ENCODE measurements at regions not wholly inside any gene's neighbourhood (a gene's known extent, or its start where the extent isn't known, plus 50 kb on each side); places are given as distances from the start of the nearest gene placed in this dataset.

DNA sequence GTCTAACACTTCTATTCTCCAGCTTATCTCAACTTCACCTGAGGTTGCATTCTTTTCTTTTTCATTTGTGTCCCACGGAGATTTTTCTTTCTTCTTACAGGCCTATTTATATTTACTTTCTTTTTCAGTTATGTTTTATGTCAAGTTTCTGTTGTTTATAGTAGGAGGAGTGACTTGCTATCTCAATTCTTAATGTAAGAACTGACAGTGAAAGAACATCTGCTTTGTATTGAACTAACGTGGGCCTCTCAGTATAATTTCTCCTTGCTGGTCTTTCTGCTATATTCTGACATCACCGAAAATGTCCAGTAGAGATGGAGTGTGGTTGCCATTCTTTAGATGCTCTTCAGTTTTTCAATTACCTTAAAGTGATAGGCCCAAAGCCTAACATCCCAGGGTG is 521.7 kb downstream of the EPM2A start:
- DNase-seq: no peak

DNA sequence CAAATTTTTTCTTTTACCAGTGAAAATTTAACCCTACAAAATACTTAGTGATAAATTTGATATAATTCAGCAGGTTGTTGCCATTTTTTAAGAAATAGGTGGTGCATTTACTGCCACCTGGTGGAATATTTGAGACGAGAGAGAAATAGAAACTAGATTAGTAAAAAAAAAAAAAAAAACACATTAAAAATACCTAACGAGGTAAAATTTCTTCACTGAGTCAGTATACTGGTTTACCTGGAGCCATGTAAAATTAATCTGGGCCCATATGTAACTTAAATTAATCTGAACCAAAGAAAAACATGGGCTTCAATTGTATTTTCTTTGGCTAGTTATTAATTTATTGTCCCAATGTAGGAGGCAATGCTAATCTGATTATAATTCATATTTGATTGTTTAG is 520.8 kb downstream of the EPM2A start:
- no peak for DNase-seq

DNA sequence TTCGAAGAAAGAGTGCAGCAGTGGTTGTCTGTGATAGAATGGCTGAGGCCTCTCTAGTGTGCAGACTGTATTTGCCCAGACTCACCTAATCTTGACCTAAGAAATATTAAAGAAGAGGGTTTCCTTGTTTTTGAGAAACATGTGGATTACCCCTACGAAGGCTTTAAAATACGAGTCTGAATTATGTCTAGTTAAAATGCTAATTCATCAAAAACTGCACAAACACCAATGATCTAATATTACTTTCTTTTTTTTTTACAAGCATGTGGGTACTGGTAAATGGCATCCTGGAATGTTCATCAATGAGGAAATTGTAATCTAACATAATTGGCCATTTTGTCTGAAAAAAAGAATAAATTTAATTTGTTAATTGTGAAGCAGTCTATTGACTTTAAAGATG is 510.9 kb downstream of the EPM2A start:
- DNase-seq: no peak

DNA sequence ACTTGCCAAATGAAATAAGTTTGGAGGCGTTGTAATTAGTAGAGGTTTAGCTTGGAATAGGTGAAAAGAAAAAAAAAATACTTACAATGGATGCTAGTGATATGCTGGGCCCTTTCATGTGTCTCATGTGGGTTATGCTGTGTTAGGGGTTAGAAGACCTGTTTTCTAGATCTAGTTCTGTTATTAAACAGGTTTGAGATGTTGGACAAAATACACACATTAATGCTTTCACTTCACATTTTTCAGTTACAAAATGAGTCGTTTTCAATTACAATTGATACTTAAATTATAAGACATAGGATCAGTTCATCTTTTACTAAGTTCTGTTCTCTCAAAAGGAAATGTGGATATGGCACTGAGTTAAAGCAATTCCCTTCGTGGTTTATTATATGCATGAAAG is 509.8 kb downstream of the EPM2A start:
- no peak for DNase-seq

DNA sequence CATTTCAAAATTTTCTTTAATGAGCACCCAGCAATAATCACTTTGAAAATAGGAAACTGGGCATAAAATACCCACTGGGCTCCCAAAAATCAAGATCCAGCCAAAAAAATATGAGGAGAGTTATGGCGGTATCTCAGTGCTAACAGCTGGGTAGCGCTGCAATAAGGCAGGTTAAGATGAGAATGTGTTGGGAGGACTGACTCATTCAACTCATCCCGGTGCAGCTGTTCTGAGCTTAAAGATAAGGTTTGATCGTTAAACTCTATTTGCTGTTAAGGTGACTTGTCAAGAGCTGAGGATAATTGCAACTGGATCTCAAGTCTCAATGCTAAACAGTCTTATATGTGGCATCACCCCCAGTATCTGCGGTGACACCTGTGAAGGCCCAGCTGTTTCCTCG is 507.7 kb downstream of the EPM2A start:
- no peak for DNase-seq

DNA sequence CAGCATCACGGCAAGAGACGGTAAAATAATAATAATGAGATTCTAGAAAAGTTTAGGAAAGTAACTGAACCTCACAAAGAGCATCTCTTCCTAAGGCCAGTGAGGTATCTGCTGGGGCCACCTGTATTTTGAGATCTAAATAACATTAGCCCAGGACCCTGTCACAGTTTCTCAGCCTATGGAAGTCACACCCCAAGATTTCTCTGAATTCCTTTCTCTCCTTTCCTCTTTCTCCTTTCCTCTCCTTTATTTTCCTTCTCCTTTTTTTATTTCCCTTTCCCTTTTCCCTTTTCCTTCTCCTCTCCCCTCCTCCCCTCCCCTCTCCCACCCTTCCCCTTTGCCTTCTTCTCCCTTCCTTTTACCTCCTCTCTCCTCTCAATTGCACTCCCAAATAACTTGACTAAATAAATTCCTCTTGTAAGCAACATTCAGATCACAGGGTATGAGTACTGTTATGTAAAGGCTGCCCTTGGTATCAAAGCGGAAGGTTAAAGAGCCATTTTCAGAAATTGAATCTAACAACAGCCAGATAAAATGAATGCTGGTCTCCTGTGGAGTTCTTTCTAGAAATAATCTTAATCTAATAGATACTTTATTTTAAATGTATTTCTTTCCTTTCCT is 506.2 kb downstream of the EPM2A start:
- no peak for DNase-seq

DNA sequence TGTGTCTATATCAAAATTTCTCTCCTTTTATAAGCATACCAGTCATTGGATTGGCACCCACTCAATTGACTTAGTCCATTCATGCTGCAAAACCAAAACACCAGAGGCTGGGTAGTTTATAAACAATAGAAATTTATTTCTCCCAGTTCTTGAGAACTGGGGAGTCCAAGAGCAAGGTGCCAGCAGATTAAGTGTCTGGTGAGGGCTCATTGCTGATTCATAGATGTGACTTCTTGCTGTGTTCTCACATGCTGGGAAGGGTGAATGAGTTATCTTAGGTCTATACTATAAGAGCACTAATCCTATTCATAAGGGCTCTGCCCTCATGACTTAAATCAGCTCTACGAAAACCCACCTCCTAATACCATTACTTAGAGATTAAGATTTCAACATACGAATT is 501.4 kb downstream of the EPM2A start:
- DNase-seq: no peak

DNA sequence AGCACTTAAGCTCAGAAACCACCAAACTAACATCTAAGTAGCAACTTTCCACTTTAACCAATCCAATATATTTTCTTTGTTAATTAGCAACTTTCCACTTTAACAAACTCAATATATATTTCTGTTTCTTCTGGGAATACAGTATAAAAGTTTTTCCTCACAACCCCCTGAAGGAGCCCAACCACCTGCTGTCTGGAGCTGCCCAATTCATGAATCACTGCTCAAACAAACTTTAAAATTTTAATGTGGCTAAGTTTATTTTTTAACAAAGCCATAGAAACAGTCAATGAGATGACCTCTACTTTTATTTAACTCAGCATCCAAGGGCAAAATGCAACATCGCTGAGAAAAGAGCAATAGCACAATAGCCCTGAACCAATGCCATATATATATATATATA is 500.1 kb downstream of the EPM2A start:
- DNase-seq: no peak

DNA sequence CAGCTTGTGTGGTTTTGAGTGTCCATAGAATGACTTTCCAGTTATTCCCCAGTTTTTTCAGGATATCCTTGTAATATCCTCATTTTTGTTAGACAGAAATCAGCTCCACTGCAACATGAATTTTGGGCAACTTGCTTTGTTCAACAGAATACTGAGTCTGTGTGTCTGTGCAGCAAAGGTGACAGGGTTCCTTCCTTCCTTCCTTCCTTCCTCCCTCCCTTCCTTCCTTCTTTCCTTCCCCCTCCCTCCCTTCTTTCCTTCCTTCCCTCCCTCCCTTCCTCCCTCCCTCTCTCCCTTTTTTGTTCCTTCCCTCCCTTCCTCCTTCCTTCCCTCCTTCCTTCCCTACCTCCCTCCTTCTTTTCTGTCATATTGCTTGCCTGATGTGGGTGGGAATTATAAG is 496.5 kb downstream of the EPM2A start:
- no peak for DNase-seq

DNA sequence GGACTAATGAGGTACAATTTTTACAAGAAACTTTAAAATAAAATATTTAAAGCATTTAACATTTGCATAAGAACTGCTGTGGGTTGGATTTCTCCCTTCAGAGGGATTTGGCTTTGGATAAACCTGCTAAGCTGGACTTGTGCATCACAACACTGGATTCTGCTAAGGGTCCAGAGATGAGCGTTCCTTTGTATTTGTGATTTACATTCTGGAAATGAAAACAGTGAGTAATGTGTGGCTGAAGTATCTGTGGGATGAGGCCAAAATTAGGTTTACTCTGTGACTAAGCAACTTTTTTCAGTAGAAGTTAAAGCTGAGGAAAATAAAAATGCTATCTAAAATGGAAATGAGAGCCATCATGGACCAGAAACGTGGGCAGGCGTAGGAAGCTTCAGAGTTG is 494.3 kb downstream of the EPM2A start:
- no peak for DNase-seq

DNA sequence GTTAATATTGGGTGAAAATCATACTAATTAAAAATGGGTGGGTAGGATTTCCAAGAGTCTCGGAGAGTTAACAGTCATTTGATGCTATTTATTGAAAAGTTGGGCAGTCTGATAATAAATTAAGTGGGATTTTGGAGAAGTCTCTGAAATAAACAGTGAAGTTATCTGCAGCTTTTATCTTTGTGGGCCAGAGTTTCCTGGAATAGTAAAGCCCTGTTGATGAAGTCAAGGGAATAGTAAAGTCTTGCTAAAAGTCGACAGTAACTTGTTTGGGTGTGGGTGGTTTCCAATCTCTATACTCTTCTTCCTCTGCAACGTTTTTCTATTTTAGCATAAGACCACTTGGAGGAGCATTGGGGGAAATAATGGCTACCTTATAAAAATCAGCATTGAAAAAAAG is 493.6 kb downstream of the EPM2A start:
- no peak for DNase-seq

DNA sequence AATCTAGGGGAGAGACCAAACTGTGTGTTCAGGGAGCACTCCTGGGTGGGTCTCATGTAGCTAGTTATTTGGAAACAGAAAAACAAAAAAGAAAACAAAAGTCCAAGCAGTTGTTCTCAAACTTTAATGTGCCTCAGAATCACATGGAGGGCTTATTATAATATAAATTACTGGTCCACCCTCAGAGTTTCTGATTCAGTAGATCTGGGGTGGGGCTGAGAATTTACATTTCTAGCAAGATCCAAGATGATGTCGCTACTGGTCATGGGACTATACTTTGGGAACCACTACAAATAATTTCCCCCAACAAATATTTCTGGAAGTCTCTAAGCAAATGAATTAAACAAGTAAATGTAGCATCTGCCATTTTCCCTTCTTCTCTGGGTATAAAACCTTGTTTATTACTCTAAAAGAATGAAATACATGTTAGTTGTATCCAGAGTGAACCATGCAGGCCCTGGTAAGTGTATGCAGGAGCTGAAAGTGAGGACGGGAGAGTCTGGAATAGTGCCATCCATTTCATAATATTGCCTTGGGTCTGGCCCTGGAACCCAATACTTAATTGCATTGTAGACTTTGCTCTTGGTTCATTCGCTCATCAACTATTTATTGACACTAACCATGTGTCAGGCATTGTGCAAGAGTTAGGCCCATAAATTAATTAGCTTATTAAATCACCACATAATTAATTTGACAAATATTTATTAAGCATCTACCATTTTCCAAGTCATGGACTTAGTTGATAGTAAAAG is 490.8 kb downstream of the EPM2A start:
- DNase-seq: no peak

DNA sequence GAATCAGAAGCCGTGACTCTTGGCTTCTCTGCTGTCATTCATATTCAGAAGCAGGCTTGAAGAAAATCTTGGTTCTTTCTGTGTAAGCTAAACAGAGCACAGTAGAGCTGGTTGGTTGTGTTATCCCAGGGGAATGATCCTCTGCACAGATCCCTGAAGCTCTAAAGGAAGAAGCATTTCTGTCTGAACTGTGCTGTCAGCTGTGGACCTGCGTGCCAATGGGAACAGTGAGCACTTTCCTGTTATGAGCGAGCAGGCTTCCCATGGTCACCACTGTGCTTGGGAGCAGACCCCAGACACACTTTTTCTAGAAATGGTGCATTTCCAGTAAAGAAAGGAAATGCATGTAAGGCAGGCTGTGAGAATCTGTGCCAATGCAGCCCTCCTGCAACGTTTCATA is 490.2 kb downstream of the EPM2A start:
- no peak for DNase-seq

DNA sequence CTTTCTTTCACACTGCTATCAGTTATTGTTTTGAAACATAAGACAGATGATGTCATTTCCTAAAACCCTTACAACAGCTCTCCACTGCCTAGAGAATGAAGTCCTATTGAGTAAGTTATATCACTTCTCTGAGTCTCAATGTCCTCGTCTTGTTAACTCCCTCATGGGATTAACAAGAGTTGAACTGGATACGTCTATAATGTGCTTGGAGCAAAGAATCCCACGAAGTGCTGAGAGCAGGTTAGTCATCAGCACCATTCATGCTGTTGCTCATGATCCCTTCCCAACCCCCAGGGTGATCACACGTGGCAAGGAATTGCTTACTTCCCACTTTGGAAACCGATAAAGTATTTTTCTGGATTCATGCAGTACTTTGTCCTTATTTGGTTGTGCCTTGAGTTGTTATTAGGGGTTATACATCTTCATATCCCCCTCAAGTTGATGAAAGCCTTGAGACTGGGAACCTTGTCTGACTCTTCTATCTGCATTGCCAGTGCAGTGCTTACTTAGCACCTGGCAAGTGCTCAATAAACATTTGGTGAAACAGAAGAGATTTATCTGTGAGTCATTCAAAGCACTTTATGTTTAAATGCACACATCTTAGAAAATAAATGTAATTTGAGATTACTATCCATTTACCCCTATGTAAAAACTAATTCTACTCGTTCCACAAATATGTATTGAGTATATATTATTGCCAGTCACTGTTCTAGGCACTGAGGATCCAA is 487.5 kb downstream of the EPM2A start:
- DNase-seq: no peak

DNA sequence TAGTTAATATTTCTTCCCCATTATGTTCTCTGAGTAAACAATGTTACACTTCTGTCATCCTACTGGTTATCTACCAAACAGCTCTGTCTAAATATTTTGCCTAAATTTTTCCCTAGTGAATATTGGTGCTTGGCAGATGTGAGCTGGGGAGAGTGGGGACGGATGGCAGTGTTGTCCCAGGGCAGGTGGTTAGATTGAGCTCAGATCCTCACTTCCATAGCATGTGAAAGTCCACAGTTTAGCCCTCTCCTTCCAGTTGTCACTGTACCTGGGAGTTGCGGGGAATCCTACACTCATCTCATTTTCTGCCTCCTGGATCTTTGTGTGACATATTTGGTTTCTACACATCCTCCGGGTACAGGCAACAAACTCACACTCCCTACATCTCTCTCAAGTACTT is 484.9 kb downstream of the EPM2A start:
- DNase-seq: no peak

DNA sequence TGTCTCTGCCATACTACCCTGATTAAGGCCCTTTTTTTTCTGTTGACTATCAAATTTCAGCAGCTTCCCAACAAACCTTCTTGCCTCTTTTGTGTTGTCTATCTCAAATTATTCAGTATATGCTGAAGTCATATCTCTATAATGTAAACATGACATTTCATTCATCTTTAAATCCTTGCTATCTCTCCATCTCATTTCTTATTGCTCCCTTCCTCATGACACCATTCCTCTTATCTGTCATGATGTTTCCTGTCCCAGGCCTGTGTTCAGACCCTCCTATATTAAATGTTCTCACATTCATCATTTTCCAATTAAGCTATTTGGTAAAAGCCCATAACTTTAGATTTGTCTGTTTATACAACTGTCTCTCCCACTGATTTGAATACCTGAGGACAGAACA is 482.6 kb downstream of the EPM2A start:
- no peak for DNase-seq

DNA sequence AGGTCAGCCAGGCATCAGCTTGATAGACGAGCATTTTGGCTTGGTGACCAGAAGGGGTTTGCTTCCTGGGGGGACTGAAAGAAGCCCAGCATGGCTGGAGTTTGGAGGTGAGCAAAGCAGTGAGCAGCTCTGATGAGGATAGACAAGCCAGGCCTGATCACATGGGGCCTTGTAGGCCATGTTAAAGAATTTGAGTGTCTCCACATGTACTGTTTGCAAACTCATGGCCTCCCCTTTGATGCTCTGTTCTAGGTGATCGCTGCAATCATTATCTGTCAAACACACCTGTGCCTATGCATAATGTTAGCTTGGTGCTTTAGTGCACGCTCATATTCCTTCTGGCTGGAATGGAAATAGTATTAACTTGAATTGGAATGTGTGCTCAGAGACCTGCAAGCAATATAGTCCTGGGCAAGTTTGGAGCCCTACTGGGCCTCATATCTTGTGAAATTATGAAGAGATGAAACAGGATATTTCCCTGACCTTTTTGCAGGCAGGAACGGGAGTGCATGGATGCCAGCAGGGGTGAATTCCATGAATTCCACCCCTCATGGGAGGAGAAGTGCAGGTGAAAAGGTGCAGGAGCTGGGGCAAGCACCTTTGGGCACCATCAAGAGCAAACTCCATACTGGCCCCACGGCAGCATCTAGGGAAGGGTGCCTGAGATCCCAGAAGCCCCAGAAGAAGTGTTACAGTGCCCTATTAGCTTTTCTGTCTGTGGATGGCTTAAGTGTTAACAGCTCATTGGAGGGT is 480.5 kb downstream of the EPM2A start:
- no peak for DNase-seq

DNA sequence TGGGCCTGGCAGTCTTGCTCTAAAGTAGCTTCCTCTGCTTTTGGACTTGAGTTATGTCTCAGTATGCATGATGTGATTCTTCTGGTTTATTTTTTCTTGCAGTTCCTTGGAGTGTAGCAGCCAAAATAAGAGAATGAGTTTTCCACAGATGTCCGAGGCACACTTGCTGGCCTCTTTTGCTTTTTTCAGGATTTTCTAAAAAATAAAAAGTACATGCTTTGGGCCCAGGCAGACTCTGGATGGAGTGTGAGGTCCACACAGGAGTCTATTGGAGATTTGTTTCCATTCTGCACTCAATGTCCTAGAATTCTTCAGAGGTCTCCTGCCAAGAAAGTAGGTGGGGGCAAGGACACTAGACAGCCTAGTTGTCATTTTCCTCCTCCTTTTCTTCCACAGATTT is 477.6 kb downstream of the EPM2A start:
- DNase-seq: no peak

DNA sequence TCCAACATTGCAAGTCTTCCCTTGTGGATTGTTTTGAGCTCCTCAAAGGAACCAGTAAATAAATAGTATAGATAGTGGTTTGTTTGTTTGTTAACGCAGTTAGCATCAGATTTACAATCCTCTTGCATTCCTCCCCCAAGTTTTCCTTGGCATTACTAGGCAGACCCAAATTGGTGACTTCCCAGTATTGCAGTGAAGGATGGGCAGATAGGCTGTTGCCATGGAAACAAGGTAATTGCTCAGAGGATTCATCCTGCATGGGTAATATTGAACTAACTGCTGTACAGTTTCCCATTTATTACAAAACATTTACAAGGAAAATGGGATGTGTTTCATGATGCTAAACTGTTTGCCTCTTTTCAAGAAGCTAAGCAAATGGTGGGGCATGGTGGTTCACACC is 477.2 kb downstream of the EPM2A start:
- DNase-seq: no peak

DNA sequence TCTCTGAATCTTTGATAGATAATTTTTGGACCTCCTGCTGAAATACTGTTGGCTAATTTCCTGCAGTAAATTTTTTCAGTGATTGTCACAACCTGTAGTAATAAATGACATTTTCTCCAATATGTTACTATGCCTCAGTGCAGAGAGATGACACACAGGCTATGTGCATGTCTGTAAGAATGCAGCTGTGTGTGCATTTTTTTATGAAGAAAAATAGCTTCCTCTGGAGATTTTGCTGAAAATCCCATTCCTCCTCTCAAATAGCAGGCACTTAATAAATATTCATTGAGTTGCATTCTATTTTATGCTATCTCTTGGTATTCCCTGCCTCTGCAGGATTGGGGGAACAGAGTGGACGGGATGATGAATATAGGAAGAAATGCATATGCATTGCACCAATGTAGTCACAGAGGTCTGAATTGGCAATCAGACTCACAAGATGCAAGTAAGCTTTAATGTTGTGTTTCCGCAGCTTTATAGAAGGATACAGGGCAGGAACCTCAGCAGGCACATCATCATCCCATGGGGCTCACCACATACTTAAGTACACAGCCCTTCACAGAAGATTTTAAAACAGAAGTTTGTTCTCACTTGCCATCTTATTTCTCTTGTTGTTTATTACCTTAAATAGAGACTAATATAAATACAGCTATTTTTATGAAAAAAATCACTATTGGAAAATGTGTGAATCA is 474.7 kb downstream of the EPM2A start:
- DNase-seq: no peak

DNA sequence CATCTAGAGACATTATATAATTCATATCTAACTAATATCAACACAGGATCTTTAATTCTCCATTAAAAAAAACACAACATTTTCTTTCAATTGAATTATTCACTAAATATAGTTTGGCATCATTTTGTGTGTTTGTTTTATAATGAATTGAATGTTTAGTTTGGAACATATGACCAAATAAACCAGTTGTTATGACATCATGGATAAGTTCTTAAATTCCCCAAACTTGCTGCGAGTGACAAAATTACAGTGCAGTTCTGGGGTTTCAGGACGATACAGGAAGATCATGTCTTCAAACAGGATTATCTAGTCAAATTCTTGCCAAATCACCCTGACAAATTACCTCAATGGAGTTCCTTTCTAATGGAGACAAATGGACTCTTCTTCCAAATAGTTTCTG is 473.6 kb downstream of the EPM2A start:
- no peak for DNase-seq

DNA sequence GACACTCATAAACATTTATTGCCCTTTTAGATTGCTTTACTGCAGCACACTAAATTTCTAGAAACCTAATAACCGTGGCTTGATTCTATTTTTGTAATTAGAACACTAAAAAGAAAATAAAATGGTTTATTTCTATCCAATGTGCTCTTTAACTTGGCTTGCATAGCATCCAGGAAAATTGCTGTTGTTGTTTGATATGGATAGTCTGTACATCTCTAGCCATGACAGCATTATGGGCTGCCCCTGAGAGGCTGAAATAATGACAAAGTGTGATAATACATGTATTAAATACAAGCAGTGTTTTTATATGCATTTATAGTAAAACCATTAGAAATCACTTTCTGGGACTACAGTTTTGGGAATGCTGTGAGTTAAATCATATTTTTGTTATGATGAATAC is 472.5 kb downstream of the EPM2A start:
- DNase-seq: no peak

DNA sequence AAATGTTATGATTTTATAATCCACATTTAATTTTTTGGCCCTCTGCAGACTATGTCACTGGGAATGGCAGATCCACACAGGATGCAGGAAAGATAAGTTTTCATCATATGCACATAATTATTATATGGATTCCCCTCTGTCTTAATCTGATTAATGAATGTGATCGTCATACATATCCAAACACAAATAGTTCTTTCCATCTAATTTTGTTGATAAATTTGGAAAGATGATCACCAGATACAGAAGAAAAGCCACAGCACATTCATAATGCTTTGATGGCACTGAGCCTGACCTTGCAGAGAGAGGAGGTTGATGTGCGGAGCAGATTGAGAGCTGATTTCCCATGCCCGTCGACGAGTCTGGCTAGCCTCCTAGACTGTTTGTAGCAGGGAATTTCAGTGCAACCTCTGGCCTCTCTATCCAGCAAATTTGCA is 471.5 kb downstream of the EPM2A start:
- DNase-seq: no peak
